MM.1S (cell line): ENCODE measurements at regions not wholly inside any gene's neighbourhood (a gene's known extent, or its start where the extent isn't known, plus 50 kb on each side); places are given as distances from the start of the nearest gene placed in this dataset.

Experiments
- CTCF ChIP-seq: fragments of 300-600 bp; sonication (generic); IDR thresholded peaks from 2 replicates; pipeline ENCODE4 v1.5.1; 2016; ENCODE audit warnings: antibody characterized with exemption, low read length, mixed read lengths
- EZH2 ChIP-seq: fragments of 300-600 bp; sonication (generic); optimal IDR thresholded peaks from 2 replicates; pipeline ENCODE3; 2017; ENCODE audit warnings: low read depth, mild to moderate bottlenecking, antibody characterized with exemption, low read length, mixed read lengths

- TF ChIP-seq CTCF (no peak), EZH2 (no peak)
Measured at GRCh38 chr1:143717434-143717833, 254.4 kb downstream of the FAM72C start.
